MCF 10A (cell line): ENCODE measurements at regions not wholly inside any gene's neighbourhood (a gene's known extent, or its start where the extent isn't known, plus 50 kb on each side); places are given as distances from the start of the nearest gene placed in this dataset.
A peak's percentile ranks its signal among the peaks of the same experiment; 100 is the strongest.
"Not testable (repeated sequence)": the region's sequence is repeated elsewhere in the genome, so short reads cannot be mapped to it uniquely, and the experiment has no call there.

ENCODE experiments used
- BruUV-seq: library from RNA; stranded (reverse); fragments of 400-500 nt; replicated peaks from 2 replicates; lab custom pipeline; 2021; lab: Mats Ljungman, UMichigan
- CTCF ChIA-PET: fragments of 300-600 bp; sonication (Branson Sonifier 250); formaldehyde crosslinking; extraction: SDS; loops from one replicate; lab custom pipeline; 2021; ENCODE audit warnings: antibody characterized with exemption, inconsistent platforms; lab: Yijun Ruan, JAX
- POLR2A ChIA-PET: fragments of 300-600, 350-650 bp; sonication (Branson Sonifier 250); formaldehyde crosslinking; extraction: SDS; loops from one replicate; lab custom pipeline; 2020; ENCODE audit warnings: antibody characterized with exemption, inconsistent platforms; lab: Yijun Ruan, JAX
- DNase-seq: peaks from one replicate; pipeline ENCODE4 v3.0.0-alpha.2; 2018; ENCODE audit not compliant: unreplicated experiment
- H3K27ac Mint-ChIP-seq: one replicate; pipeline ENCODE4 v1.8.0; 2022; ENCODE audit warnings: mild to moderate bottlenecking, low read depth, mixed read lengths; ENCODE audit not compliant: unreplicated experiment
- H3K27me3 Mint-ChIP-seq: one replicate; pipeline ENCODE4 v1.8.0; 2022; ENCODE audit warnings: mixed read lengths; ENCODE audit not compliant: insufficient read depth, unreplicated experiment
- H3K36me3 Mint-ChIP-seq: one replicate; pipeline ENCODE4 v1.8.0; 2022; ENCODE audit warnings: mild to moderate bottlenecking, moderate library complexity, mixed read lengths; ENCODE audit not compliant: insufficient read depth, unreplicated experiment
- H3K4me1 Mint-ChIP-seq: one replicate; pipeline ENCODE4 v1.8.0; 2022; ENCODE audit warnings: mixed read lengths; ENCODE audit not compliant: insufficient read depth, unreplicated experiment
- H3K4me3 Mint-ChIP-seq: one replicate; pipeline ENCODE4 v1.8.0; 2022; ENCODE audit warnings: mild to moderate bottlenecking, moderate library complexity, mixed read lengths; ENCODE audit not compliant: unreplicated experiment
- H3K9me3 Mint-ChIP-seq: one replicate; pipeline ENCODE4 v1.8.0; 2022; ENCODE audit warnings: mixed read lengths; ENCODE audit not compliant: unreplicated experiment
- CTCF ChIP-seq: fragments of 200-600 bp; IDR thresholded peaks from one replicate; pipeline ENCODE4 v1.8.0; 2022; ENCODE audit warnings: antibody characterized with exemption, mild to moderate bottlenecking; ENCODE audit not compliant: unreplicated experiment
- intact Hi-C: fragments of 100-400 bp; cut with micrococcal nuclease; formaldehyde crosslinking; loops from 2 replicates; pipeline ENCODE4 v1.14.1; 2022

DNA sequence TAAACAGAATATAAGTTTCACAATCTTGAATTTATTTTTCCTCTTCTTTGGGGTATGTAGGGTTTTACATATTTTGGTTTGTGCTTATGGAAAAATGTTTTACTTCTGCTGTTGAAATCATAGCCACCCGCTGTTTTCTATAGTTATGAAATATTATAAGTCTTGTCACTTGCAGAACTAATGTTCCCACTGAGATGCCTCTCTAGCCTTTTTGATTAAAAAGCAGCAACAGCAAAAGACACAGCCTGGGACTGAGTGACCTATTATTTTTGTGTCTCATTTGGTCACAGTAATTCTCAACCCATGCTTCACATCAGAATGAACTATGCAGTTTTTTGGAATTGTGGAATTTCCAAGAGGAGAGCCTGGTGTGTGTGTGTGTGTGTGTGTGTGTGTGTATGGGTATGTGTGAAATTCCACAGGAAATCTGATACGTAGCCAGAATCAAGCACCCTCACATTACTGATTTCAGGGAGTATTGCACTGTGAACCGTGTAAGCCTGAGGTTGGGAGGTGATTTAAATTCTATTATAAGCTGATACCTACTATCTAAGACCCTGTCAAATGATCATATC is 55.7 kb upstream of the FRMD6 start:
- Mint-ChIP-seq H3K9me3 (no peaks in the 10 kb centered on the region), H3K27ac (no peak overlapping the region), H3K4me3 (no peak overlapping the region), H3K27me3 (no peaks in the 10 kb centered on the region), H3K36me3 (peaks cover 11% of the 10 kb centered on the region), H3K4me1 (peaks cover 6% of the 10 kb centered on the region)
- CTCF ChIA-PET, result interaction anchor here (0.6 kb wide), 2 partner anchors 24 to 220 kb away, joined by 3 to 4 read pairs; no protein-coding TSS in a partner anchor
- no TSS peak for BruUV-seq
- TF ChIP-seq CTCF, result no peak
- POLR2A ChIA-PET, result no interaction called here
- intact Hi-C loops, result no loop called here
- no peak for DNase-seq

- no peak for DNase-seq
- Mint-ChIP-seq H3K9me3 (no peaks in the 10 kb centered on the region), H3K4me3 (no peak overlapping the region), H3K27ac (no peak overlapping the region), H3K36me3 (peaks cover 11% of the 10 kb centered on the region), H3K27me3 (no peaks in the 10 kb centered on the region), H3K4me1 (peaks cover 6% of the 10 kb centered on the region)
- POLR2A ChIA-PET, result interaction anchor here (0.6 to 0.7 kb wide), 2 partner anchors 35 to 105 kb away, joined by 3 read pairs; no protein-coding TSS in a partner anchor
- intact Hi-C loops, result no loop called here
- BruUV-seq, result no TSS peak
- CTCF ChIA-PET, result interaction anchor here (0.6 to 1.4 kb wide), 4 partner anchors 13 to 313 kb away, joined by 3 to 4 read pairs (median 4); no protein-coding TSS in a partner anchor
- no peak for TF ChIP-seq CTCF
Observed at GRCh38 chr14:51596488-51597117, 55.1 kb upstream of the FRMD6 start.

- intact Hi-C loops, result no loop called here
- Mint-ChIP-seq H3K36me3 (peaks cover 11% of the 10 kb centered on the region), H3K27me3 (no peaks in the 10 kb centered on the region), H3K4me3 (no peak overlapping the region), H3K4me1 (peaks cover 6% of the 10 kb centered on the region), H3K9me3 (no peaks in the 10 kb centered on the region), H3K27ac (no peak overlapping the region)
- BruUV-seq, result no TSS peak
- TF ChIP-seq CTCF, result no peak
- POLR2A ChIA-PET, result interaction anchor here (0.7 kb wide), 1 partner anchor 106 kb away, joined by 3 read pairs; no protein-coding TSS in a partner anchor
- CTCF ChIA-PET, result interaction anchor here (0.7 to 1.4 kb wide), 2 partner anchors 13 to 314 kb away, joined by 3 to 4 read pairs; no protein-coding TSS in a partner anchor
- DNase-seq, result no peak
Observed at GRCh38 chr14:51597261-51598001, 54.3 kb upstream of the FRMD6 start.

GRCh38 chr14:51598924-51599600 is 52.6 kb upstream of the FRMD6 start:
- H3K4me3 Mint-ChIP-seq, BruUV-seq, H3K27ac Mint-ChIP-seq, intact Hi-C loops, H3K9me3 Mint-ChIP-seq, H3K27me3 Mint-ChIP-seq: not testable (repeated sequence)
- H3K4me1 Mint-ChIP-seq, result peaks cover 12% of the 10 kb centered on the region
- DNase-seq, result peak; percentile 16
- ChIA-PET POLR2A (interaction anchor here (0.5 to 0.9 kb wide), 2 partner anchors 51 to 180 kb away, joined by 3 read pairs; no protein-coding TSS in a partner anchor), CTCF (interaction anchor here (1.0 kb wide), 1 partner anchor 11 kb away, joined by 3 read pairs; no protein-coding TSS in a partner anchor)
- peaks cover 17% of the 10 kb centered on the region for H3K36me3 Mint-ChIP-seq
